ENCODE measurements at regions not wholly inside any gene's neighbourhood (a gene's known extent, or its start where the extent isn't known, plus 50 kb on each side); places are given as distances from the start of the nearest gene placed in this dataset.
"Not testable (repeated sequence)": the region's sequence is repeated elsewhere in the genome, so short reads cannot be mapped to it uniquely, and the experiment has no call there.

- DNase-seq (ENCODE audit: low read depth): peak; percentile 34
Observed at GRCh38 chr4:11130195-11130970, 298.3 kb downstream of the HS3ST1 start.

DNA sequence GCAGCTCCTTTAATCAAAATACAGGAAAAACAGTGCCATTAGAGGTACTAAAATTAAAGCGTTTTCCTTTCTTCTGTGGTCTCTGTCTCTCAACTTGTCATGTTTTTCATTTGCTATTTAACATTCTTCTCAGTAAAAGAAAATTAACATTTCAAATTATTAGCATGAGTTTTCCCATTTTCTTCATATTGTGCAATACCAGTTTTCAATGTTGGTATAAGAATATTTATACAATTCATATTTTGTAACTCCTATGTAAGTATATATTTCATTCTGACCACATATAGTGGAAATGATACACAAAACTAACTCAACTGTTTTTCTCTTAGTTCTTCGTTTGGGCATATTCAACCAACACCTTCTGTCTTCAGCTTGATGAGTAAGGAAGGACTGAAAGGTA is 308.3 kb downstream of the HS3ST1 start:
- DNase-seq (ENCODE audit: low read depth): no peak

DNA sequence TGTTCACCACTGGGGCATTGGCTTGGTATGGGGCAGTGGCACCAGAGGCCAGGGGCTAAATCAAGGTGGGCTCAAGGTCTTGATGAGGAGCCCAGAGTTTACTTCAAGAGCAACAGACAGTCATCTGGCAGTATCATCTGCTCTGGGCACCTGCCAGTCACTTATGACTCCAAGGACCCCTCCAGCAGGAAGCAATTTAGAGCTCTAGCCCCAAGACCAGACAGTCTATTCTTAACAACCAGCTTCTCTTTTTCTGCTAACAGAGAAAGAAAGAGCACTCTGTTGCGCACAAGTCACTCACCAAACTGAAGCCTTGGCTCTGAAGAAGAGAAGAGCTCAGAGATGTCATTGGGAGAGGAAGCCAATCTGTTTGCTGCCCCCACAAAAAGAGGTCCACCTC is 309.2 kb downstream of the HS3ST1 start:
- DNase-seq (ENCODE audit: low read depth): no peak

- DNase-seq (ENCODE audit: low read depth): no peak
Observed at GRCh38 chr4:11118513-11118912, 310.2 kb downstream of the HS3ST1 start.

- DNase-seq (ENCODE audit: low read depth): no peak
Observed at GRCh38 chr4:11116940-11117339, 311.8 kb downstream of the HS3ST1 start.

DNA sequence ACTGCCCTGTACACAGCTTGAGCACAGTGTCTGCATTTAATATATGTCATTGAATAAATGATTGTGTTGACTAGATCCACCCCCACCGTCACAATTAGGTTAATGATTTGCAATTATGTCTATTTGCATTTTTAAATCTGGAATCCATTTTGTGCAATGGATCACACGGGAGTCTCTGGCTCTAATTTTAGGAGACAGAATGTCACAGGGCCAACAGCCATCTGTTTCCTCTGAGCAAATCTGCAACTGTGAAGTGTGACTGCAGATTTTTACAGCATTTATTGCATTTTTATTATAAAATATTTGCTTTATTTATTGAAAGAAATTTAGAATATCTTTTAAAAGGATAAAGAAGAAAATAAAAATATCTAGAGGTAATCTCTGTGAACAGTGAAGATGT is 316.8 kb downstream of the HS3ST1 start:
- no peak for DNase-seq (ENCODE audit: low read depth)

GRCh38 chr4:11111370-11111769 is 317.3 kb downstream of the HS3ST1 start:
- DNase-seq (ENCODE audit: low read depth): no peak

- no peak for DNase-seq (ENCODE audit: low read depth)
Observed at GRCh38 chr4:11106759-11107158, 321.9 kb downstream of the HS3ST1 start.

DNA sequence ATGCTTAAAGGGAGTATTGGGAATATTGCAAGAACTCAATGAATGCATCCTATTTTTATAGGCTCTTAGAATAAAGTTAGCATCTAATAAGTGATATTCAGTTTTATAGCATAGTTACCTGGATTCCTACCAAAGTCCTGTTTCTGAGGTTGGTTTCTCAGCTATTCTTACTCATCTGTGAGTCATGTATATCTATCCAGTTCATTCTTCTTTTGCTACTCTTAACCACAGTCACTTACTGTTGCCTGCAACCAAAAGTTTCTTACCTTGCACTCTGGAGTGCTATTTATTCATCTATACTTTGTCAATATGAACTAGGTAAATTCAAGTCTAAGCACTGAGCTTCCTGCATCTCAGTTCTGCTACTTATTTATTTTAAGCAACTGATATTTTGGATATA is 322.5 kb downstream of the HS3ST1 start:
- no peak for DNase-seq (ENCODE audit: low read depth)

DNA sequence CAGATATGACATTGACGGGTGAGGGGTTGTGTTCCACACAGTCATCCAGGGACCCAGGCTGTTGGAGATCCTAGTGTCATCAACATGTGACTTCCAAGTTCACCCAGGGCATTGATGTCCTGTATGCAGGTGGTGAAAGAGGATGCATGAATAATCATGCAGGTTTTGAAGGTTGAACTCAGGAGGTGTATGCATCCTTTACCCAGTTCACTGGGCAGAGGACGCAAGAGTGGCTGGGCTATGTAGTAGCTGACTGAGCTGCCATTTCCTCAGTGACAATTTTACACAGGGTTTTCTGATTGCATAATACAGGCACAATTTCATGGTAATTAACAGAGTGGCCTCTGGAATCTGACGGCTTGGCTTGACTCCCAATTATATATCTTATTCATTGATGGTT is 323.0 kb downstream of the HS3ST1 start:
- no peak for DNase-seq (ENCODE audit: low read depth)

DNA sequence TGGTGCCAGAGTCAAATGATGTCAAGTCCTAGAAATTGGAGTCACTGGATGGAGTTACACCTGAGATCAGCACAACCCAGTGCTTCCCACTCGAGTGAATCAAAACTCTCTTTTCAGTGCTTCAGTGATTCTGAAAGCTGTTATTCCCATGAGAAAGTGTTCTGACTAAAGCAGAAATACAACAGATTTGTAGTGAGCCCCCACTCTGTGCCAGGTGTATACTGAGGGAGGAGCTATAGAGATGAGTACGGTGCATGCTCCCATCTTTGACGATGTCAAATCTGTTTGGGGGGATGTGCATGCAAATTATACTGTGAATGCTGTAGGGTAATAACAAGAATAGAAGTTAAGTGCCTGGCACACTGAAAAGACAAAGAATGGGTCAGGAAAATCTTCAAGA is 330.2 kb downstream of the HS3ST1 start:
- DNase-seq (ENCODE audit: low read depth): no peak

GRCh38 chr4:11097725-11098124 is 331.0 kb downstream of the HS3ST1 start:
- DNase-seq (ENCODE audit: low read depth): no peak

- DNase-seq (ENCODE audit: low read depth): no peak
Observed at GRCh38 chr4:11081006-11081405, 347.7 kb downstream of the HS3ST1 start.

- peak; percentile 18 for DNase-seq (ENCODE audit: low read depth)
Observed at GRCh38 chr4:11079171-11079570, 349.5 kb downstream of the HS3ST1 start.

DNA sequence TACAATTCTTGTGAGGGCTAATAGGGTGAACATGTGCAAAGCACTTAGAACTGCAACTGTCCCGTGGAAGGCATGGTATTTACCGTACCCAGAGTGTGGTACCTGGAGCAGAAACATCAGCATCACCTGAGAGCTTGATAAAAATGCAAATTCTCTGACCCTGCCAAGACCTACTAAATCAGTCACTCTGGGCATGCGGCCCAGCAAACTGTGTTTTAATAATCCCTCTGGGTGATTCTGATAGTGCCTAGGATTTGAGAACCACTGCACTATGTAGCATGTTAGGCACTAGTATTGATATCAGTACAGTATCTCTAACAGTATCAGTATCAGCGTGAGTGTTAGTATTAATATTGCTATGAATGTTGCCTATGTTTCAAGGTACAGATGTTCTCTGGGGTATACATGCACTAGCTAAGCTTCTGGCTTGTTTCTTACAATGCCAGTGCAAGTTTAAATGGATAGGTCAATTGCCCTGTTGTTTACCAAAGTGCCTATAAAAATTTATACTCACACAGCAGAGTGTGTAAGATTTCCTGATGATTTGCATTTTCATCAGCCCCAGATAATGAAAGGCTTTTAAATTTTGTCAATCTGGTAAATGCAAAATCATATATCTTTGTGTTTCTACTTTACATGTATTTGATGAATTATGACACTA is 354.0 kb downstream of the HS3ST1 start:
- DNase-seq (ENCODE audit: low read depth): no peak

DNA sequence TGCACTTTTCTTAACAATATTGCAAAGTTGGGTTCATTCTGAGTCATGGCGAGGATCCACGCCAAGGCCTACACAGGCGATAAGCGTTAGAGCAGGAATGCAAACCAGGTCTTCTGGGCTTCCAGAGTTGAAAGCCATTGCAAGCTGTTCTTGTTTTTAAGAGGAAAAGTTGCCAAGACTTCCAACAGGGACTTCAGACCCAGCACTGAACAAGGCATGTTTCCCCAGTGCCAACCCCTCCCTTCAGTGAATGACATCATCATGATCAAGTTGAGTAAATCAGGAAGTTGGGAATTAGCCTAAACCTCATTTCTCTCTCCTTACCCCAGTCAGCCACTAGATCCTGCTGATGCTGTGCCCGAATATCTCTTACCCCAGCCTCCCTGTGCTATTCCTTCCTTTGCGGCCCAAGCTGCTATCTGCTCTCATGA is 355.1 kb downstream of the HS3ST1 start:
- DNase-seq (ENCODE audit: low read depth): no peak

GRCh38 chr4:11072999-11073398 is 355.7 kb downstream of the HS3ST1 start:
- DNase-seq (ENCODE audit: low read depth): no peak

DNA sequence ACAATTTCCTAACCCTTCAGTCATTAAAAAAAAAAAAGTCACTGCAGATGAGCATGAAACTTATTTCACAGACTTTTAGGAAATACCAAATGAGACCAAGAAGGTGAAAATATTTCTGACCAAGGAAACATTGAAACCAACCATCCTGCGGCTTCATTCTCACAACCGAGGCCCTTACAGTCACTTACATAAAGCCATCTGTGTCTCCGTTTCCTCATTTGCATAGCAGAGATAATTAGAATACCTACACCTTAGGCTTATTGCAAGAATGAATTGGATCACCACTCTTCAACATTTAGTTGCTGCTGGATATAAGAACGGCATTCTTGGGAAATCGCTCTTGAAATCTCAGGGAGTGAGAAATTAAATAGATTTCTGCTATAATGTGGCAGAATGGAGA is 356.2 kb downstream of the HS3ST1 start:
- no peak for DNase-seq (ENCODE audit: low read depth)

- no peak for DNase-seq (ENCODE audit: low read depth)
Observed at GRCh38 chr4:11070813-11071212, 357.9 kb downstream of the HS3ST1 start.

- DNase-seq (ENCODE audit: low read depth): no peak
Observed at GRCh38 chr4:11069581-11070211, 359.0 kb downstream of the HS3ST1 start.

GRCh38 chr4:11069083-11069482 is 359.6 kb downstream of the HS3ST1 start:
- DNase-seq (ENCODE audit: low read depth): no peak

DNA sequence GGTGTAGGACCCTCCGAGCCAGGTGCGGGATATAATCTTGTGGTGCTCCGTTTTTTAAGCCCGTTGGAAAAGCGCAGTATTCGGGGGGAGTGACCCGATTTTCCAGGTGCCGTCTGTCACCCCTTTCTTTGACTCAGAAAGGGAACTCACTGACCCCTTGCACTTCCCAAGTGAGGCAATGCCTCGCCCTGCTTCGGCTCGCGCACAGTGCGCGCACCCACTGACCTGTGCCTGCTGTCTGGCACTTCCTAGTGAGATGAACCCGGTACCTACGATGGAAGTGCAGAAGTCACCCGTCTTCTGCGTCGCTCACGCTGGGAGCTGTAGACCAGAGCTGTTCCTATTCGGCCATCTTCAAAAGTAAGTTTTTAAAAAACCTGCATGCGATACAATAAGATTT is 362.1 kb downstream of the HS3ST1 start:
- not testable (repeated sequence) for DNase-seq (ENCODE audit: low read depth)

DNA sequence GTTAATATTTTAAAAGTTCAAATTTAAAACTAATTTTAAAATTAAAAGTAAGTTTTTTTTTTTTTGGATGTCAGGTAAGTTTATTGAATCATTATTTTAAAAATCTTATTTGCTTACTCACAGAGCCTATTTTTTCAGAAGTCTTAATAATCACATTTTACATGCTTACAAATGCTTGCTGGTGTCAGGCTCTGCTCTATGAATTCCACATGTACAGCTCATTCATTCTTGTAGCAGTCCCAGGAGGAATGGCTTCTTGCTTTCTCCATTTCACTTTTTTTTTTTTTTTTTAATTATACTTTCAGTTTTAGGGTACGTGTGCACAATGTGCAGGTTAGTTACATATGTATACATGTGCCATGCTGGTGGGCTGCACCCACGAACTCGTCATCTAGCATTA is 368.1 kb downstream of the HS3ST1 start:
- not testable (repeated sequence) for DNase-seq (ENCODE audit: low read depth)
